ENCODE measurements at regions not wholly inside any gene's neighbourhood (a gene's known extent, or its start where the extent isn't known, plus 50 kb on each side); places are given as distances from the start of the nearest gene placed in this dataset.
"Not testable (repeated sequence)": the region's sequence is repeated elsewhere in the genome, so short reads cannot be mapped to it uniquely, and the experiment has no call there.

- no peak for FAIRE-seq
Measured at GRCh38 chr6:81228912-81229555, 523.4 kb downstream of the TENT5A start.

GRCh38 chr6:81226957-81227356 is 525.5 kb downstream of the TENT5A start:
- no peak for FAIRE-seq

GRCh38 chr6:81216668-81217067 is 535.8 kb downstream of the TENT5A start:
- no peak for FAIRE-seq

- no peak for FAIRE-seq
Measured at GRCh38 chr6:81215092-81215432, 537.4 kb downstream of the TENT5A start.

- FAIRE-seq = no peak
Measured at GRCh38 chr6:81214414-81215091, 537.9 kb downstream of the TENT5A start.

GRCh38 chr6:81204731-81205130 is 547.8 kb downstream of the TENT5A start:
- FAIRE-seq = no peak

GRCh38 chr6:81194374-81194773 is 558.1 kb downstream of the TENT5A start:
- FAIRE-seq = no peak

- FAIRE-seq = no peak
Measured at GRCh38 chr6:81172056-81172740, 580.3 kb downstream of the TENT5A start.

GRCh38 chr6:81169166-81169565 is 583.3 kb downstream of the TENT5A start:
- no peak for FAIRE-seq

GRCh38 chr6:81166770-81167169 is 585.7 kb downstream of the TENT5A start:
- no peak for FAIRE-seq

- FAIRE-seq = no peak
Measured at GRCh38 chr6:81158956-81159355, 593.5 kb downstream of the TENT5A start.

- no peak for FAIRE-seq
Measured at GRCh38 chr6:81148751-81149150, 603.7 kb downstream of the TENT5A start.

- no peak for FAIRE-seq
Measured at GRCh38 chr6:81145506-81145905, 607.0 kb downstream of the TENT5A start.

GRCh38 chr6:81144346-81144745 is 608.1 kb downstream of the TENT5A start:
- FAIRE-seq = no peak

- no peak for FAIRE-seq
Measured at GRCh38 chr6:81138236-81138635, 614.2 kb downstream of the TENT5A start.

GRCh38 chr6:81130969-81131368 is 621.5 kb downstream of the TENT5A start:
- FAIRE-seq = no peak

GRCh38 chr6:81130061-81130460 is 622.4 kb downstream of the TENT5A start:
- FAIRE-seq = no peak

- FAIRE-seq = no peak
Measured at GRCh38 chr6:81128671-81129070, 623.8 kb downstream of the TENT5A start.

- no peak for FAIRE-seq
Measured at GRCh38 chr6:81126150-81126549, 626.3 kb downstream of the TENT5A start.

GRCh38 chr6:81120280-81120679 is 632.2 kb downstream of the TENT5A start:
- no peak for FAIRE-seq

GRCh38 chr6:81105998-81106397 is 646.5 kb downstream of the TENT5A start:
- FAIRE-seq = no peak

GRCh38 chr6:81098109-81098814 is 654.2 kb downstream of the TENT5A start:
- FAIRE-seq = no peak

- FAIRE-seq = not testable (repeated sequence)
Measured at GRCh38 chr6:81096464-81096863, 656.0 kb downstream of the TENT5A start.

- no peak for FAIRE-seq
Measured at GRCh38 chr6:81093051-81093450, 659.4 kb downstream of the TENT5A start.

Measured in G401.6 (cell line).